SK-N-SH treated with all-trans-retinoic acid at 6 μM for 48 hours (cell line): ENCODE measurements at regions not wholly inside any gene's neighbourhood (a gene's known extent, or its start where the extent isn't known, plus 50 kb on each side); places are given as distances from the start of the nearest gene placed in this dataset.

ENCODE experiments used
- ATAC-seq: fragments of 200-7000 bp; cut with Tn5 transposase; 3 replicates; pipeline ENCODE4 v1.9.1; 2020; ENCODE audit warnings: mild to moderate bottlenecking, moderate library complexity
- CREB5 ChIP-seq: fragments of 250-450 bp; sonication (Bioruptor Pico); IDR thresholded peaks from 2 replicates; pipeline ENCODE4 v1.5.1; 2020; ENCODE audit warnings: low read depth, mild to moderate bottlenecking, moderate library complexity
- CSDC2 ChIP-seq: fragments of 250-450 bp; sonication (Bioruptor Pico); IDR thresholded peaks from 2 replicates; pipeline ENCODE4 v1.5.0; 2020; ENCODE audit warnings: mild to moderate bottlenecking, moderate library complexity
- CSRNP3 ChIP-seq: fragments of 250-450 bp; sonication (Bioruptor Pico); IDR thresholded peaks from 2 replicates; pipeline ENCODE4 v1.5.1; 2021; ENCODE audit warnings: mild to moderate bottlenecking, moderate library complexity
- GLIS3 ChIP-seq: fragments of 250-450 bp; sonication (Bioruptor Pico); IDR thresholded peaks from 2 replicates; pipeline ENCODE4 v1.5.0; 2020; ENCODE audit warnings: mild to moderate bottlenecking, moderate library complexity
- ISL1 ChIP-seq: fragments of 250-450 bp; sonication (Bioruptor Pico); IDR thresholded peaks from 2 replicates; pipeline ENCODE4 v2.1.2; 2022; ENCODE audit warnings: mild to moderate bottlenecking, moderate library complexity
- OSR1 ChIP-seq: fragments of 250-450 bp; sonication (Bioruptor Pico); IDR thresholded peaks from 2 replicates; pipeline ENCODE4 v1.8.0; 2022; ENCODE audit warnings: moderate library complexity, mild to moderate bottlenecking, inconsistent platforms
- POU6F1 ChIP-seq: fragments of 250-450 bp; sonication (Bioruptor Pico); IDR thresholded peaks from 2 replicates; pipeline ENCODE4 v1.8.0; 2021; ENCODE audit warnings: low read depth, mild to moderate bottlenecking, moderate library complexity, borderline replicate concordance
- PPARA ChIP-seq: fragments of 250-450 bp; sonication (Bioruptor Pico); IDR thresholded peaks from 2 replicates; pipeline ENCODE4 v1.5.0; 2020; ENCODE audit warnings: mild to moderate bottlenecking, borderline replicate concordance
- RARB ChIP-seq: fragments of 250-450 bp; sonication (Bioruptor Pico); IDR thresholded peaks from 2 replicates; pipeline ENCODE4 v1.8.0; 2021; ENCODE audit warnings: mild to moderate bottlenecking, moderate library complexity
- SNAI2 ChIP-seq: fragments of 250-450 bp; sonication (Bioruptor Pico); IDR thresholded peaks from 2 replicates; pipeline ENCODE4 v1.5.0; 2020; ENCODE audit warnings: mild to moderate bottlenecking, moderate library complexity
- TCF4 ChIP-seq: fragments of 250-450 bp; sonication (Bioruptor Pico); IDR thresholded peaks from 2 replicates; pipeline ENCODE4 v1.8.0; 2021; ENCODE audit warnings: mild to moderate bottlenecking, moderate library complexity, borderline replicate concordance
- TOX ChIP-seq: fragments of 250-450 bp; sonication (Bioruptor Pico); IDR thresholded peaks from 2 replicates; pipeline ENCODE4 v1.8.0; 2021; ENCODE audit warnings: mild to moderate bottlenecking, moderate library complexity, borderline replicate concordance
- TSHZ2 ChIP-seq: fragments of 250-450 bp; sonication (Bioruptor Pico); IDR thresholded peaks from 2 replicates; pipeline ENCODE4 v1.5.0; 2020; ENCODE audit warnings: mild to moderate bottlenecking, moderate library complexity
- ZC3H10 ChIP-seq: fragments of 250-450 bp; sonication (Bioruptor Pico); IDR thresholded peaks from 2 replicates; pipeline ENCODE4 v1.5.1; 2021; ENCODE audit warnings: mild to moderate bottlenecking, moderate library complexity
- ZFP30 ChIP-seq: fragments of 450-650 bp; formaldehyde crosslinking; IDR thresholded peaks from 2 replicates; pipeline ENCODE4 v1.5.0; 2022; ENCODE audit warnings: mild to moderate bottlenecking, moderate library complexity
- ZNF565 ChIP-seq: fragments of 450-650 bp; formaldehyde crosslinking; conservative IDR thresholded peaks from 2 replicates; pipeline ENCODE4 v1.5.0; 2020; ENCODE audit warnings: low read depth, mild to moderate bottlenecking, moderate library complexity
- ZNF70 ChIP-seq: fragments of 450-650 bp; formaldehyde crosslinking; IDR thresholded peaks from 2 replicates; pipeline ENCODE4 v1.5.0; 2020; ENCODE audit warnings: mild to moderate bottlenecking, moderate library complexity
- ZNF8 ChIP-seq: fragments of 450-650 bp; formaldehyde crosslinking; IDR thresholded peaks from 2 replicates; pipeline ENCODE4 v1.5.0; 2020; ENCODE audit warnings: mild to moderate bottlenecking, moderate library complexity

GRCh38 chr5:2608391-2608790 lies 143.1 kb downstream of the IRX2 start:
- TF ChIP-seq CREB5 (CRISPR knock-in tag) (no peak), SNAI2 (CRISPR knock-in tag) (no peak), TCF4 (no peak), CSDC2 (CRISPR knock-in tag) (no peak), ZNF8 (CRISPR knock-in tag) (no peak), RARB (no peak), ZC3H10 (CRISPR knock-in tag) (no peak), ZNF70 (CRISPR knock-in tag) (no peak), CSRNP3 (CRISPR knock-in tag) (no peak), ZNF565 (no peak), PPARA (no peak), TSHZ2 (CRISPR knock-in tag) (no peak), TOX (CRISPR knock-in tag) (no peak), GLIS3 (CRISPR knock-in tag) (no peak), ZFP30 (CRISPR knock-in tag) (no peak), ISL1 (no peak)
- ATAC-seq, result no peak

- no peak for ATAC-seq
- TF ChIP-seq TCF4, result no peak
- TF ChIP-seq CSRNP3 (CRISPR knock-in tag), result no peak
- TF ChIP-seq, all 23 proteins: peak for 0
Observed at GRCh38 chr5:2607598-2607997, 143.9 kb downstream of the IRX2 start.

- no peak for ATAC-seq
- no peak for TF ChIP-seq ZC3H10 (CRISPR knock-in tag)
Observed at GRCh38 chr5:2603272-2603575, 148.3 kb downstream of the IRX2 start.

GRCh38 chr5:2602451-2603271 lies 148.8 kb downstream of the IRX2 start:
- no peak for ATAC-seq

More at GRCh38 chr5:2602451-2603271, 148.8 kb downstream of the IRX2 start:
- no peak for TF ChIP-seq OSR1
- no peak for TF ChIP-seq POU6F1 (CRISPR knock-in tag)
- no peak for TF ChIP-seq RARB
